ENCODE measurements at regions not wholly inside any gene's neighbourhood (a gene's known extent, or its start where the extent isn't known, plus 50 kb on each side); places are given as distances from the start of the nearest gene placed in this dataset.

GRCh38 chr6:56403745-56404144 is 156.4 kb upstream of the COL21A1 start:
- TF ChIP-seq POLR2A (IDR thresholded peaks at IDR 0.05; ENCODE audit: low read depth, low read length) = no peak
- TF ChIP-seq POLR2AphosphoS5 (IDR thresholded peaks at IDR 0.05; ENCODE audit: low read depth, low read length) = no peak

Measured in GM12891 (cell line).